ENCODE measurements at regions not wholly inside any gene's neighbourhood (a gene's known extent, or its start where the extent isn't known, plus 50 kb on each side); places are given as distances from the start of the nearest gene placed in this dataset.
"Not testable (repeated sequence)": the region's sequence is repeated elsewhere in the genome, so short reads cannot be mapped to it uniquely, and the experiment has no call there.

- no peaks in the 10 kb centered on the region for H3K27me3 ChIP-seq (ENCODE audit: control insufficient read depth, insufficient read depth, low read length)
- no peak overlapping the region for H3K4me3 ChIP-seq (ENCODE audit: insufficient read depth, low read depth, low read length)
- H3K36me3 ChIP-seq (replicated peaks; ENCODE audit: control insufficient read depth, insufficient read depth, low read length) = no peaks in the 10 kb centered on the region
- no peak for DNase-seq
These were observed 217.1 kb upstream of the TRPC4 start for GRCh38 chr13:38086721-38087120.

GRCh38 chr13:38086013-38086412 lies 216.4 kb upstream of the TRPC4 start:
- DNase-seq = no peak
- Histone ChIP-seq H3K4me3 (ENCODE audit: insufficient read depth, low read depth, low read length) (no peak overlapping the region), H3K36me3 (replicated peaks; ENCODE audit: control insufficient read depth, insufficient read depth, low read length) (no peaks in the 10 kb centered on the region)

GRCh38 chr13:38073931-38074330 lies 204.4 kb upstream of the TRPC4 start:
- Histone ChIP-seq H3K27me3 (ENCODE audit: control insufficient read depth, insufficient read depth, low read length) (no peaks in the 10 kb centered on the region), H3K36me3 (replicated peaks; ENCODE audit: control insufficient read depth, insufficient read depth, low read length) (no peaks in the 10 kb centered on the region), H3K4me3 (ENCODE audit: insufficient read depth, low read depth, low read length) (no peak overlapping the region)
- no peak for DNase-seq

More at GRCh38 chr13:38086013-38086412, 216.4 kb upstream of the TRPC4 start:
- no peaks in the 10 kb centered on the region for H3K27me3 ChIP-seq (ENCODE audit: control insufficient read depth, insufficient read depth, low read length)

GRCh38 chr13:38072696-38073095 lies 203.1 kb upstream of the TRPC4 start:
- Histone ChIP-seq H3K4me3 (ENCODE audit: insufficient read depth, low read depth, low read length) (no peak overlapping the region), H3K36me3 (replicated peaks; ENCODE audit: control insufficient read depth, insufficient read depth, low read length) (no peaks in the 10 kb centered on the region), H3K27me3 (ENCODE audit: control insufficient read depth, insufficient read depth, low read length) (no peaks in the 10 kb centered on the region)
- DNase-seq = no peak

GRCh38 chr13:38071340-38071739 lies 201.8 kb upstream of the TRPC4 start:
- not testable (repeated sequence) for H3K4me3 ChIP-seq (ENCODE audit: insufficient read depth, low read depth, low read length); H3K36me3 ChIP-seq (replicated peaks; ENCODE audit: control insufficient read depth, insufficient read depth, low read length); H3K27me3 ChIP-seq (ENCODE audit: control insufficient read depth, insufficient read depth, low read length); DNase-seq

GRCh38 chr13:38053896-38054295 lies 184.3 kb upstream of the TRPC4 start:
- H3K4me3 ChIP-seq (ENCODE audit: insufficient read depth, low read depth, low read length) = no peak overlapping the region
- H3K27me3 ChIP-seq (ENCODE audit: control insufficient read depth, insufficient read depth, low read length) = no peaks in the 10 kb centered on the region
- DNase-seq = no peak
- no peaks in the 10 kb centered on the region for H3K36me3 ChIP-seq (replicated peaks; ENCODE audit: control insufficient read depth, insufficient read depth, low read length)

GRCh38 chr13:38046049-38046376 lies 176.4 kb upstream of the TRPC4 start:
- no peak for DNase-seq
- no peaks in the 10 kb centered on the region; the same call in 1 of the 2 replicates for H3K36me3 ChIP-seq (replicated peaks; ENCODE audit: control insufficient read depth, insufficient read depth, low read length)
- H3K27me3 ChIP-seq (ENCODE audit: control insufficient read depth, insufficient read depth, low read length) = no peaks in the 10 kb centered on the region
- no peak overlapping the region for H3K4me3 ChIP-seq (ENCODE audit: insufficient read depth, low read depth, low read length)

- H3K27me3 ChIP-seq (ENCODE audit: control insufficient read depth, insufficient read depth, low read length) = no peaks in the 10 kb centered on the region
- H3K4me3 ChIP-seq (ENCODE audit: insufficient read depth, low read depth, low read length) = no peak overlapping the region
- DNase-seq = peak; percentile 3
- no peaks in the 10 kb centered on the region; the same call in 1 of the 2 replicates for H3K36me3 ChIP-seq (replicated peaks; ENCODE audit: control insufficient read depth, insufficient read depth, low read length)
These were observed 175.9 kb upstream of the TRPC4 start for GRCh38 chr13:38045278-38046048.

GRCh38 chr13:38044067-38044466 lies 174.5 kb upstream of the TRPC4 start:
- no peaks in the 10 kb centered on the region; the same call in 1 of the 2 replicates for H3K36me3 ChIP-seq (replicated peaks; ENCODE audit: control insufficient read depth, insufficient read depth, low read length)
- no peak for DNase-seq
- H3K4me3 ChIP-seq (ENCODE audit: insufficient read depth, low read depth, low read length) = no peak overlapping the region
- H3K27me3 ChIP-seq (ENCODE audit: control insufficient read depth, insufficient read depth, low read length) = no peaks in the 10 kb centered on the region

- Histone ChIP-seq H3K4me3 (ENCODE audit: insufficient read depth, low read depth, low read length) (no peak overlapping the region), H3K27me3 (ENCODE audit: control insufficient read depth, insufficient read depth, low read length) (no peaks in the 10 kb centered on the region), H3K36me3 (replicated peaks; ENCODE audit: control insufficient read depth, insufficient read depth, low read length) (no peaks in the 10 kb centered on the region; the same call in 1 of the 2 replicates)
- no peak for DNase-seq
These were observed 173.2 kb upstream of the TRPC4 start for GRCh38 chr13:38042771-38043170.

GRCh38 chr13:38024431-38024830 lies 154.9 kb upstream of the TRPC4 start:
- H3K27me3 ChIP-seq (ENCODE audit: control insufficient read depth, insufficient read depth, low read length) = no peaks in the 10 kb centered on the region
- no peak for DNase-seq
- H3K4me3 ChIP-seq (ENCODE audit: insufficient read depth, low read depth, low read length) = no peak overlapping the region
- H3K36me3 ChIP-seq (replicated peaks; ENCODE audit: control insufficient read depth, insufficient read depth, low read length) = no peaks in the 10 kb centered on the region

- H3K36me3 ChIP-seq (replicated peaks; ENCODE audit: control insufficient read depth, insufficient read depth, low read length) = no peaks in the 10 kb centered on the region
- no peak for DNase-seq
- no peaks in the 10 kb centered on the region for H3K27me3 ChIP-seq (ENCODE audit: control insufficient read depth, insufficient read depth, low read length)
- no peak overlapping the region for H3K4me3 ChIP-seq (ENCODE audit: insufficient read depth, low read depth, low read length)
These were observed 147.7 kb upstream of the TRPC4 start for GRCh38 chr13:38017320-38017719.

GRCh38 chr13:38013676-38014075 lies 144.1 kb upstream of the TRPC4 start:
- no peak for DNase-seq

GRCh38 chr13:38012096-38012495 lies 142.5 kb upstream of the TRPC4 start:
- H3K4me3 ChIP-seq (ENCODE audit: insufficient read depth, low read depth, low read length) = no peak overlapping the region

More at GRCh38 chr13:38013676-38014075, 144.1 kb upstream of the TRPC4 start:
- Histone ChIP-seq H3K4me3 (ENCODE audit: insufficient read depth, low read depth, low read length) (no peak overlapping the region), H3K27me3 (ENCODE audit: control insufficient read depth, insufficient read depth, low read length) (no peaks in the 10 kb centered on the region), H3K36me3 (replicated peaks; ENCODE audit: control insufficient read depth, insufficient read depth, low read length) (no peaks in the 10 kb centered on the region)

GRCh38 chr13:38008636-38009035 lies 139.1 kb upstream of the TRPC4 start:
- Histone ChIP-seq H3K36me3 (replicated peaks; ENCODE audit: control insufficient read depth, insufficient read depth, low read length) (no peaks in the 10 kb centered on the region), H3K27me3 (ENCODE audit: control insufficient read depth, insufficient read depth, low read length) (no peaks in the 10 kb centered on the region), H3K4me3 (ENCODE audit: insufficient read depth, low read depth, low read length) (no peak overlapping the region)
- no peak for DNase-seq

More at GRCh38 chr13:38012096-38012495, 142.5 kb upstream of the TRPC4 start:
- no peaks in the 10 kb centered on the region for H3K27me3 ChIP-seq (ENCODE audit: control insufficient read depth, insufficient read depth, low read length)
- H3K36me3 ChIP-seq (replicated peaks; ENCODE audit: control insufficient read depth, insufficient read depth, low read length) = no peaks in the 10 kb centered on the region
- DNase-seq = no peak

All from H7 (cell line).